GM21717 (cell line): ENCODE measurements at regions not wholly inside any gene's neighbourhood (a gene's known extent, or its start where the extent isn't known, plus 50 kb on each side); places are given as distances from the start of the nearest gene placed in this dataset.

Experiments used
- ATAC-seq: cut with Tn5 transposase; IDR thresholded peaks from one replicate; pipeline ENCODE4 v1.9.1; 2021; ENCODE audit warnings: mild to moderate bottlenecking, moderate library complexity; ENCODE audit not compliant: unreplicated experiment

- ATAC-seq = no peak
Measured at GRCh38 chr4:19455850-19456602, 795.7 kb upstream of the SLIT2 start.

- no peak for ATAC-seq
Measured at GRCh38 chr4:19455196-19455595, 796.5 kb upstream of the SLIT2 start.

- ATAC-seq = no peak
Measured at GRCh38 chr4:19438233-19438632, 813.5 kb upstream of the SLIT2 start.

GRCh38 chr4:19437008-19437407 is 814.7 kb upstream of the SLIT2 start:
- ATAC-seq = no peak

GRCh38 chr4:19429684-19430083 is 822.0 kb upstream of the SLIT2 start:
- ATAC-seq = no peak

DNA sequence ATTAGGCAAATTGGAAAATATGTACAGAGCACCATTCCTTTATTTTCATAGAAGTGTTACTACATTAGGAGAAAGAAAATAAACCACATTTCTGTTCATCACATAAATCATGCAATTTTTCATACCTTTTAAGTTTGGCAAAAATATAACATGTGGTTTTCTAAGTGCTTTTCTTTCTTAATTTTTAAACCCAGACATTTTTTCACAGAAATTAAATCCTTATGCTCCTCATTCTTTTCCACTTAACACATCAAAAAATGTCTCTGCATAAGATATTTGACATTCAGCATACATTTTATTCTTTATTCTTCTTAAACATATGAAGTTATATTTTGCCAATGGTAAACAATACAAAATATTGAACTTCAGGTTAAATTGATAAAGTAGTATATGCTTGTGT is 826.6 kb upstream of the SLIT2 start:
- no peak for ATAC-seq

DNA sequence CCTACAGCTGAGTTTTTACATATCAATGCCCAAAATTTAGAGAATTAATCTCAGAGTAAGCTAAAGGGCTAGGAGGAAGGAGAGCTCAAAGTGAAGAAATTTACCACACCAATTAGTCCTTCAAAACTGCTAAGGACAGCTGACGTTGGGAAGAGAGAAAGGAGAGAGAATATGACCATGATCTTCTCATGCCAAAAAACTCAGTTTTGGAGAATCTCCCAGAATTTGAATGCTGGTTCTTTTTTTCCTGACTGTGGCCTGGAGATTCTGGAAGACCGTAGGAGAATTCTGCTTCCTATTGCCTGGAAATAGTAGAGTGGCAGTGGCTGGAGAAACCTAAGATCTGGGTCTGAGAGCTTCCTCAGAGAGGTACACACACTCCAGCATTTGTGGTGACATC is 834.4 kb upstream of the SLIT2 start:
- no peak for ATAC-seq

GRCh38 chr4:19416146-19416545 is 835.6 kb upstream of the SLIT2 start:
- ATAC-seq = no peak

- ATAC-seq = no peak
Measured at GRCh38 chr4:19408490-19408889, 843.2 kb upstream of the SLIT2 start.

DNA sequence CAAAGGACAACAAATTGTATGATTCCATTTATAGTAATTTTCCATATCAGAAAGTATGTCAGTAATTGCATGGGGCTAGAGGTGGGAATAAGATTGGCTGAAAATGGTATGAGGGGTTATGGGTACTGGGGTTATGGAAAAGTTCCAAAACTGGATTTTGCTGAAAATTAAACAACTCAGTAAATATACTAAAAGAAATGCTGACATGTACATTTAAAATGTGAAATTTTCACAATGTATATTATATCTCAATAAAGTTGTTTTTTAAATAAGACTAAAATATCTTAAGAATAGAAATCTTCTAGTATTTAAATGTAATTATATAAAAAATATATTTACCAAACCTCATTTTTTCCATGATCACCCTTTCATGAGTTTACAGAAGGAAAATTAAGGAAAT is 844.9 kb upstream of the SLIT2 start:
- no peak for ATAC-seq

- no peak for ATAC-seq
Measured at GRCh38 chr4:19403786-19404370, 847.8 kb upstream of the SLIT2 start.

DNA sequence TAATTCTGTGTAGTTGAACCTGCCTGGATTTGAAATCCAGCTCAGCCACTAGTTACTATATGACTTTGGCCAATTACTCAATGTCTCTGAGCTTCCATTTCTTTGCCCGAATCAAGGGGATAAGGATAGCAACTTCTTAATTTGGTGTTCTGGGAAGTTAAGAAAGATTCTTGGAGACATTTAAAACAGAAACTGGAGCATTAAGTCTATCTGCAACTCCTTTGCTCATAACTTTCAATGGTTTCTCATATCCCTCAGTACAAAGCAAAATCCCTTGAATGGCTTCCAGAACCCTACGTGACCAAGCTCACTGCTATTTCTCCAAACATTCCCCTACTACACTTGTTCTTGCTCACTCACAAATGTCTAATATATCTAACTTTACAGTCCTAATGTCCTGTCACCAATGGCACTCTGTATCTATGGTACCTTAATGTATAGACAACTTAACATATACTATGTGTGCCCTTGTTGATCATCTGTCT is 849.1 kb upstream of the SLIT2 start:
- no peak for ATAC-seq

DNA sequence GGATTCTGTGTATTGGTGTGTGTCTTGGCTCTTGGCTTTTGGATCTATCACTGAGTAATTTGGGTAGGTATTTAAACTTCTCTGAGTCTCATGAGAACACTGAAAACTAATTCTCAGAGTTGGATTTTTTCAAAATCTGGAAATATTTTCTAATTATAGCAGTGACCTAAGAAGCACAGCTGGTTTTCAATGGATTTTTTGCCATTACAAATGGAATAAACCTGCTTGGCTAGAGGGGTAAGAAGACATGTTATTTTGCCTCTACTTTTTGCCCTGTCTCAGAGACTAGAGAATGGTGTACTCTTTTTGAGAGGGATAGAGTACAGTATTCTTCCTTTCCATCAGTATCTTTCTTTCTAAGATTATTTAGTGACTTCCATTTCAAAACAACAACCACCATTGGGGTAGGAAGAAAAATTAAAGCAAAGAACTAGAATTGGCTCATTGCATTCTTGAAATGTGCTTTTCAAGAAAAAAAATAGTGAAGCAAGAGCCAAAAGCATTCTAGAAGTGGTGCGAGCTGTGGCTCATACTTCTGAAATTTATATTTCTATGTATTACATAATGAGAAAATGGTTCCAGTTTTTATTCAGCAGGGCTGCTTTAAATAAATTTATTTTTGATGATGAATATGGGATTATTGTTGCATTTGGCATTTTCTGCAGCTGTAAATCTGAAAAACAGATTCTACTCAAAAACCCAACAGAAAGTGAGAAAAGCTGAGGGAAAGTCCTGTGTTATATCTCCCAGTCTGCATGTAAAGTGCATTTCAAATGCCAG is 850.2 kb upstream of the SLIT2 start:
- no peak for ATAC-seq

GRCh38 chr4:19400820-19401219 is 850.9 kb upstream of the SLIT2 start:
- ATAC-seq = no peak

DNA sequence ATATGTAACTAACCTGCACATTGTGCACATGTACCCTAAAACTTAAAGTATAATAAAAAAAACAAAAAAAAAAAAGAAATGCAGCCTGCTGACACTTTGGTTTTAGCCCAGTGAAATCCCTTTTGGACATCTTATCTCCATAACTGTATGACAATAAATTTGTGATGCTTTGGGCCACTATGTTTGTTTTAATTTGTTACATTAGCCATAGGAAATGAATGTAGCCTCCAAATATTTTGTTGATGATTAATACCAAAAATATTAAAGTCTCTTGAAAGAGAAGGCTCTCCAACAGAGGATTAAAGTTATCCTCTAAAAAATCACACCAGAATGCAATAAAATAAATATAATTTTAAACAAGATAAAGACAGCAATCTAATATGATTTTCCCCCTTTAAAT is 852.7 kb upstream of the SLIT2 start:
- ATAC-seq = no peak

DNA sequence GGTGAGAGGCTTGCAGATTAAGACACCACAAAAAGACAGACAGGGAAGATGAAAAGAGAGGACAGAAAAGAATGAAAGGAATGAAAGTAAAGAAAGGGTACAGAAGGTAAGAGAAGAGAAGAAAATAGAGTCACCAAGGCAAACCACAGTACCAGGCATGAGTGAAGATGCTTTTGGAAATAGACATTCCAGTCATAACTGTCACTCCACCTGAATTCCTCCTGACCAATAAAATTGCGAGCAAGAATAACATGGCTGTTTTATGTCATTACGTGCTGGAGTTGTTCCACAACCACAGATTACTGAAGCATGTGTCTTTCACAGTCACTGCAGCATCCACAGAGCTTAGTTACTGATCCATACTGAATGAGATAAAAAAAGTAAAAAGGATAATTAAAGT is 864.9 kb upstream of the SLIT2 start:
- ATAC-seq = no peak

GRCh38 chr4:19382993-19383756 is 868.5 kb upstream of the SLIT2 start:
- ATAC-seq = no peak

DNA sequence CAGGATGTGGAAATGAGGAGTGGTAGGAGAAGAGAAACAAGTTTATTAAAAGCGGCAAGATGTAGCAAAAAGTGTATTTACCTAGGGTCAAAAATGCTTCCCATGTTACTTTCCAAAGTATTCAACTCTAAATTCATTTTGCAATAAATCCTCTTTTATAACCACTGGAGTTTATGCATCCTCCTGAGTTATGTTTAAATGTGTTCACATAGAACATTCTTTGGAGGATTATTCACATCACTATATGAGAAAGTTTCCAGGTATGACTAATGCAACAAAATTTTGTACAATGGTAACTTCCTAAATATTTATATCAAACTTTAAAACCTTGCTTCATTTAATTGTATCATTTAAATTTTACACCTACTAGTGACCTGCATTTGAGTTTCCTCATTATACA is 870.6 kb upstream of the SLIT2 start:
- ATAC-seq = no peak

- no peak for ATAC-seq
Measured at GRCh38 chr4:19380600-19380999, 871.1 kb upstream of the SLIT2 start.

- no peak for ATAC-seq
Measured at GRCh38 chr4:19379191-19379708, 872.5 kb upstream of the SLIT2 start.

DNA sequence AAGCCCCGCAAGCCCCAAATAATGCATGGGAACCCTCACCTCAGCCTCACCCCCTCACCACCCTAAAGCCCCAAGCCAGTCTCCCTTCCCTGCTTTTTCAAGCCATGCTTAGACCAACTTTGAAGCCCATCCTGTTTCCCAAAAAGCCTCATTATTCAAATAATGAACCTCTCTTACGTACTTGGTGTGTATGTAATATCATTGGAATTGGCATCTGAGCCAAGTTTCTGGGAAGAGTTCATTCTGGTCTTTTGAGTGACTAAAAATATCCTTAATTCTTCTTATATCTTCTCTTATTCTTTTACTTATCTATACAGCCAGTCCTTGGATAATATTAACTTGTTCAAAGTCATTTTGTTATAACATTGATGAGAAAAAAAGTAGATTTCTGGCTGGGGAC is 875.8 kb upstream of the SLIT2 start:
- ATAC-seq = no peak
